ENCODE measurements at regions not wholly inside any gene's neighbourhood (a gene's known extent, or its start where the extent isn't known, plus 50 kb on each side); places are given as distances from the start of the nearest gene placed in this dataset.

GRCh38 chr6:86276056-86276455 is 633.4 kb upstream of the SYNCRIP start:
- Histone ChIP-seq H4K20me1 (ENCODE audit: control insufficient read depth, insufficient read depth, low read length, poor library complexity, severe bottlenecking) (no peaks in the 10 kb centered on the region), H3K79me2 (ENCODE audit: control insufficient read depth, insufficient read depth, low read length) (no peaks in the 10 kb centered on the region), H3K27ac (ENCODE audit: low read length in 2 of 2) (no peak overlapping the region), H3K4me1 (ENCODE audit: control insufficient read depth in 2 of 2, insufficient read depth in 2 of 2, low read length in 2 of 2) (no peaks in the 10 kb centered on the region), H3K9me3 (ENCODE audit: control extremely low read depth in 1 of 3, control insufficient read depth in 2 of 3, insufficient read depth in 1 of 3, low read length in 2 of 3) (peaks cover 0 to 3% (median 0%) of the 10 kb centered on the region in 3 donors), H3K36me3 (replicated peaks in 1 of 2; ENCODE audit: control extremely low read depth in 1 of 2, control insufficient read depth in 1 of 2, extremely low read depth in 1 of 2, insufficient read depth in 2 of 2, low read length in 1 of 2) (no peaks in the 10 kb centered on the region), H3K4me3 (ENCODE audit: control extremely low read depth in 1 of 5, extremely low read depth in 1 of 5, insufficient read depth in 1 of 5, low read depth in 2 of 5, low read length in 4 of 5) (no peak overlapping the region), H3K9ac (ENCODE audit: low read length) (no peak overlapping the region), H3K4me2 (replicated peaks; ENCODE audit: low read depth, low read length, poor library complexity, severe bottlenecking) (no peak overlapping the region), H2AFZ (ENCODE audit: insufficient read depth, low read depth, low read length, poor library complexity, severe bottlenecking) (no peak overlapping the region), H3K27me3 (replicated peaks in 1 of 4; ENCODE audit: control extremely low read depth in 1 of 4, control insufficient read depth in 3 of 4, insufficient read depth in 4 of 4, low read length in 3 of 4) (no peaks in the 10 kb centered on the region)
- WGBS (ENCODE audit: insufficient coverage) = 72% methylated on average over 4 of the region's 5 CpGs
- intact Hi-C loops (cut with micrococcal nuclease) = no loop called here
- DNase-seq (no peak), ATAC-seq (ENCODE audit: low read depth) (no peak)
- ChIA-PET CTCF (no interaction called here), POLR2A (no interaction called here)
- Mint-ChIP-seq H3K27ac (no peak overlapping the region), H3K4me3 (no peak overlapping the region), H3K4me1 (no peaks in the 10 kb centered on the region), H3K9me3 (ENCODE audit: insufficient read depth) (peaks cover 2% of the 10 kb centered on the region), H3K27me3 (no peaks in the 10 kb centered on the region)
- no peak for TF ChIP-seq CTCF (IDR thresholded peaks at IDR 0.05)
- TF ChIP-seq EZH2 (IDR thresholded peaks at IDR 0.05; ENCODE audit: borderline replicate concordance, insufficient read depth, low read depth, low read length, poor library complexity, severe bottlenecking) = no peak

DNA sequence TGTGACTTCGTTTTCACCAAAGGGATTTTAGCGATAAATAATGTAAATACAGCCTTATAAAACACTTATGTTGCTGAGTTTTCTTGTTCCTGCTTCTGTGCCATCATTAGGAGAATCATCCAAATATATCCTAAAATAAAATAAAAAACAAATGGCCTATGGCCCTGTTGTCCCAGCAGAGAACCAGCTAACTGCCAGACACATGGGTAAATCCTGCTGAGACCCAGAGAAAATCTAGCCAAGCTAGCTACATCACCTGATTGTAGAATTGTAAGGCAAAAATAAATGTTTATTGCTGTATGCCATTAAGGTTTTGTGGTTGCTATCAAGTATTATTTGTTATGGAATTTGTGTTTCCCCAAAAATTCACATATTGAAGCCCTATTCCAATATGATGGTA is 631.2 kb upstream of the SYNCRIP start:
- no peaks in the 10 kb centered on the region for H3K79me2 ChIP-seq (ENCODE audit: control insufficient read depth, insufficient read depth, low read length)
- TF ChIP-seq EZH2 (IDR thresholded peaks at IDR 0.05; ENCODE audit: borderline replicate concordance, insufficient read depth, low read depth, low read length, poor library complexity, severe bottlenecking) (no peak), CTCF (IDR thresholded peaks at IDR 0.05) (no peak)
- H3K27ac Mint-ChIP-seq = no peak overlapping the region
- H3K9me3 ChIP-seq (ENCODE audit: control extremely low read depth in 1 of 3, control insufficient read depth in 2 of 3, insufficient read depth in 1 of 3, low read length in 2 of 3) = peaks cover 0 to 3% (median 0%) of the 10 kb centered on the region in 3 donors
- H3K27me3 Mint-ChIP-seq = no peaks in the 10 kb centered on the region
- POLR2A ChIA-PET = no interaction called here
- no peak overlapping the region for H3K4me3 ChIP-seq (ENCODE audit: control extremely low read depth in 1 of 5, extremely low read depth in 1 of 5, insufficient read depth in 1 of 5, low read depth in 2 of 5, low read length in 4 of 5)
- H4K20me1 ChIP-seq (ENCODE audit: control insufficient read depth, insufficient read depth, low read length, poor library complexity, severe bottlenecking) = no peaks in the 10 kb centered on the region
- H3K36me3 ChIP-seq (replicated peaks in 1 of 2; ENCODE audit: control extremely low read depth in 1 of 2, control insufficient read depth in 1 of 2, extremely low read depth in 1 of 2, insufficient read depth in 2 of 2, low read length in 1 of 2) = no peaks in the 10 kb centered on the region
- no peak overlapping the region for H2AFZ ChIP-seq (ENCODE audit: insufficient read depth, low read depth, low read length, poor library complexity, severe bottlenecking)
- no CpG with 5 or more reads among the region's 2 CpGs for WGBS (ENCODE audit: insufficient coverage)
- no peak overlapping the region for H3K27ac ChIP-seq (ENCODE audit: low read length in 2 of 2)
- CTCF ChIA-PET = no interaction called here
- H3K27me3 ChIP-seq (replicated peaks in 1 of 4; ENCODE audit: control extremely low read depth in 1 of 4, control insufficient read depth in 3 of 4, insufficient read depth in 4 of 4, low read length in 3 of 4) = no peaks in the 10 kb centered on the region
- DNase-seq (no peak), ATAC-seq (ENCODE audit: low read depth) (no peak)
- H3K4me3 Mint-ChIP-seq = no peak overlapping the region
- H3K4me1 ChIP-seq (ENCODE audit: control insufficient read depth in 2 of 2, insufficient read depth in 2 of 2, low read length in 2 of 2) = no peaks in the 10 kb centered on the region
- H3K9ac ChIP-seq (ENCODE audit: low read length) = no peak overlapping the region
- peaks cover 2% of the 10 kb centered on the region for H3K9me3 Mint-ChIP-seq (ENCODE audit: insufficient read depth)
- intact Hi-C loops (cut with micrococcal nuclease) = no loop called here
- H3K4me2 ChIP-seq (replicated peaks; ENCODE audit: low read depth, low read length, poor library complexity, severe bottlenecking) = no peak overlapping the region
- no peaks in the 10 kb centered on the region for H3K4me1 Mint-ChIP-seq
